ENCODE measurements at regions not wholly inside any gene's neighbourhood (a gene's known extent, or its start where the extent isn't known, plus 50 kb on each side); places are given as distances from the start of the nearest gene placed in this dataset.
"Not testable (repeated sequence)": the region's sequence is repeated elsewhere in the genome, so short reads cannot be mapped to it uniquely, and the experiment has no call there.

DNA sequence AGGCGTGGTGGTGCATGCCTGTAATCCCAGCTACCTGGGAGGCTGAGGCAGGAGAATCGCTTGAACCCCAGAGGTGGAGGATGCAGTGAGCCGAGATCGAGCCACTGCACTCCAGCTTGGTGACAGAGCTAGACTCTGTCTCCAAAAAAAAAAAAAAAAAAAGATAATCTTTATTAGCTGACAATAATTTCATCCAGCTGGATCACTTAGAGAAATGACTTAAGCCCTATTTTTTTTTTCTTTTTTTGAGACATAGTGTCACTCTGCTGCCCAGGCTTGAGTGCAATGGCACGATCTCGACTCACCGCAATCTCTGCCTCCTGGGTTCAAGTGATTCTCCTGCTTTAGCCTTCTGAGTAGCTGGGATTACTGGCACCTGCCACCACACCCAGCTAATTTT is 51.6 kb upstream of the MAP4K4 start:
- DNase-seq (ENCODE audit: low read depth) = not testable (repeated sequence)

DNA sequence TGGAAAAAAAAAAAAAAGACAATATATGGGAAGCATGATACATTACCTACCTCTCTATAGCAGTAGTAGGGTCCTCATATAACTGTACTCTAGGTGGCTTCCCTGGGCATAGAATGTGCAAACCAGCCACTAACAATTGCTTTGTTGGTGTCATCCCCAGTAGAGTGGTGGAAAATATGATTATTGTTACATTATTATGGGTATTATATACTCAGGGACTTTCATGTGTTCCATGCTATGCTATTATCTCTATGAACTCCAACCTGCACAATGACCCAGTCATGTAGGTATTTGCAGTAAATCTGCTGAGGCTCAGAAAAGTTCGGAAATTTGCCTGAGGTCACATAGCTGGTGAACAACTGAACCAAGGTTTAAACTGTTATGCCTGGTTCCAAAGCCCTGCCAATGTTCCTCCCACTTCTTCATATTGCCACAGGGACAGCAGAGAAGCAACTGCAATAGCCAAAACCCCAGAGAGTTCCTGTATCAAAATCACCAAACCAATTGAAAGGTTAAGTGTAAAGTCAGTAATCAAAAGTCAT is 52.6 kb upstream of the MAP4K4 start:
- no peak for DNase-seq (ENCODE audit: low read depth)

DNA sequence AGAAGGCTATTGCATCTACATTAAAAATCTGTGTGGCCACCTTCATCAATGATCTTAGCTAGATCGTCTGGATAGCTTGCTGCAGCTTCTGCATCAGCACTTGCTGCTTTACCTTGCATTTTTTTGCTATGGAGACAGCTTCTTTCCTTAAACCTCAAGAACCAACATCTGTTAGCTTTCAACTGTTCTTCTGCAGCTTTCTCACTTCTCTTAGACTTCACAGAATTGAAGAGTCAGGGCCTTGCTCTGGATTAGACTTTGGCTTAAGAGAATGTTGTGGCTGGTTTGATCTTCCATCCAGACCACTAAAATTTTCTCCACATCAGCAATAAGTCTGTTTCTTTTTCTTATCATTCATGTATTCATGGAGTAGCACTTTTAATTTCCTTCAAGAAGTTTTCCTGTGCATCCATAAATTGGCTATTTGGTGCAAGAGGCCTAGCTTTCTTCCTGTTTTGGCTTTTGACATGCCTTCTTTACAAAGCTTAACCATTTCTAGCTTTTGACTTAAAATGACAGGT is 54.4 kb upstream of the MAP4K4 start:
- no peak for DNase-seq (ENCODE audit: low read depth)

DNA sequence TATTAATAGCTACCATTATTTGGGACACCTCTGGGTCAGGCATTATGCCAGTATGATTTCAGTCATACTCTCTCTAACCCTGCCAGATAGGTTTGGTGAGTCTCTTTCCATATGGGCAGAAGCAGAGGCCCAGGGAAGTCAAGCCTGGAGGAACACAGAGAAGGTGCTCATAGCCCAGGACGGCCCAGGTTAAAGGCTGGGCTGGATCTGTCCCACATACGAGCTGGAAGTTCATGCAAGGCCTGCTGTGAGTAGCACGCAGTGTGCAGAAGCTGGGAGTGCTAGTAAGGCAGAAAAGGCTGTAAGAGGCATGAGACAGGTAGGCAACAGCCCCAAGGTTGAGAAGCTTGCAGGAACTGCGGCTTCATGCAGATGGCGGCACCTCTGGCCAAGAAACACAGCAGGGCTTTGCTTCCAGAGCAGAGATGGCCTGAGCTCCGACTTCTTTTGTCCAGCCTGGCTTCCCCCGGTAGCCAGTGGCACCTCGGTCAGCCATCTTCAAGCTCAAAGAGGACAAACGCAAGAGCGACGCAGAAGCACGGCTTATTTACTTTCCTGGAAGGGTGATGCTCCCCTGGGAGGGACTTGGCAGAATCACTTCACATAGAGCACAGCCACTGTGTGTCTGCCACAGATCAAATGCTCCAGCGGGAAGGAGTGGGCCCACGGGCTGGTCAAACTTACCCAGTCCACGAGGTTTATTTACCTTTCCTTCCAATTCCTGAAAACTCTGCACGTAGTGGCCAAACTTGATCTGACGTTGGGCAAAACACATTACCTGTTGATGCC is 58.5 kb upstream of the MAP4K4 start:
- DNase-seq (ENCODE audit: low read depth) = no peak

DNA sequence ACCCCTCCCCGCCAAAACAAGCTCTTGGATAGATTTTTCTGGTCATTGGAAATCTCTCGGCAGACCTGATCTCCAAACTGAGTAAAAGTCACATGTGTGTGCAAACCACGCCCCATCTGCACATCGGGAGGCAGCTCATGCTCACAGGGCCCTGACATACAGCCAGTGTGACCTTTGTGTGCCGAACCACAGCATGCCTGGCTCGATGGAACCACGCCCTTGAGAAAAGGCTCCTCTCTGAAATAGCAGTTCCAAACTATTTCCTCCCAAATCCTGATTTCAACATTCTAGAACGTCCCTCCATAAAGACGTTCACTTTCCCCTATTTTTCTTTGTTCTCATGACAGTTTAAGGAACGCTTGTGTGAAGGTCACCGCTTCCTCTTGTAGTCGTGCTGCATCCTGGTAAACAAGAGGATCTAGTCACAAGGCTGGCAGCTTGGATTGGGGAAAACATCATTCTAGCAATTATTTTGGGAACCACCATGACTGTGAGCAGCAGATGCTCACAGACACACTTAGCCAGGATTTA is 59.3 kb upstream of the MAP4K4 start:
- no peak for DNase-seq (ENCODE audit: low read depth)

DNA sequence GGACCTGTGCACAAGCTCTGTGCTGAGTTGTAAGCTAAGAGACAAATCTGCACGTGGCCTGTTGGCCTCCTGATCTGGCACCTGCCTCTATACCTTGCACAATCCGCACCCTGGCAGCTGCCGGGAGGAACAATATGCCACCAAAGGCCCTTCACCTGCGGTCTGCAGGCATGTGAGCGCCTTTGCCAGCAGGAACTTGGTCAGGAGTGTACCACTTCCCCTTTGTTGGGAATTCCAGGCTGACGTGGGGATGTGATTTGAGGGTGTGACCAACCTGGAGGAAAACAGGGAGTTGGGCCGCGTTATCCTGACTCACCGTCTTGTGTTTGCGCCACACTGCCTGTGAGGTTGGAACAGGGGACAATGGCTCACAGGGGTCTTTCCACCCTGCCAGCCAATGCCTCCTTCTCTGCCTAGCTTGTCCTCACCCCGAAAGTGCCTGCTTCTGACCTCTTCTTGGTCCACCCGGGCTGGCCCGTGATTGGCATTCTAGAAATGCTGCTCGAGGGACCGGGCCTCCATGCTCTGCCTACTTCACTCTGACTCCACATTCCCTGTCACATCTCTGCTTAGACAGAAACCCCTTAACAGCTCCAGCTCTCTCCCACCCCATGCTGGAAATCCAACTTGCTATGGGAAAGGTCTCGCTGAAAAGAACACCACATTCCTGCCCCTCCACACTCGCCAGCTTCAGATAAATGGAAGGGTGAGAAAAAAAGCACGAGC is 67.1 kb upstream of the MAP4K4 start:
- DNase-seq (ENCODE audit: low read depth) = no peak

DNA sequence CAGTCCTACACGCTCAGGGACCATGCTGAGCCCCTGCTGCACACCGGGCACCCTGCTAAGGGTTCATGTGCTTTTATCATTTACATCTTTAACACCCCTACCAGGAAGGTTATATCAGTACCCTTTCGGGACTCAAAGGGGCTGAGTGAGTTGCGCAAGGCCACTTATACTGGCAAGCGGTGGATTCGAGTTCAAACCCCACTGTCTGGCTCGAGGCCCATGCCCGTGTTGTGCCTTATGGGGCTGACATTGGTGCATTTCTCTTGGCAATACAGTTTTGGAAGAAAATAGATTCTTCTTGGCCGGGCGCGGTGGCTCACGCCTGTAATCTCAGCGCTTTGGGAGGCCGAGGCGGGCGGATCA is 69.5 kb upstream of the MAP4K4 start:
- DNase-seq (ENCODE audit: low read depth) = no peak

DNA sequence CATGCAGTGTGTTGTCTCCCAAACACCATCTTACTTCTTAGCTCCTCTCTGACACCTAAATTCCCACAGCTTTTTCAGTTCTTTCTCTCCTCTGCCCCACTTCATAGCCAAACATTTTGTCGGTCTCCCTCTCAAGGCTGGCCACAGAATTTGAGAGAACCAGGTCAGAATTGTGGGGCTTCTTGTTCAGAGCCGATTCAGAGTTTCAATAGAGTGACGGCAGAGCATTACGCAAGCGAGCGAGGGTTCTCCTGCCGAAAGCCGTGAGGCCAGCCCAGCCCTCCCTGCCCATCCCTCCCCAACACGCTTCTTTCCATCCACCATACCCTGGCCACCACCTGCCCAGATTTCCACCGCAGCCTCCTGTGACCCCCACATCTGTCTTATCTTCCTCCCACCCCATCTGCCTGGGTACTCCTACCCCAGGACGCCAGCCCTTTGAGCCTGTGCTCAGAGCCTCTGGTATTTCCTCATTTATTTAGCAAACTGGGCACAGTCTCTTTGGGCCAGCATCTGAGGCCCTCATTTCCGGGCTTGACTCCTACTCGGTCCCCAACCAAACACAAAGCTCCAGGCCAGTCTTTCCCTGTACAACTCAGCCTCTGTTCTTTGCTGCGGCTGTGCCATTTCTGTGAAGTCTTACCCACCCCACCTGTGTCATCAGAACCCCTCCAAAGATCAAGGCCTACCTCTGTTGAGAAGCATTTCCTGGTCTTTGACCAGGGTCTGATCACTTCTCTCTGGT is 70.0 kb upstream of the MAP4K4 start:
- DNase-seq (ENCODE audit: low read depth) = no peak

DNA sequence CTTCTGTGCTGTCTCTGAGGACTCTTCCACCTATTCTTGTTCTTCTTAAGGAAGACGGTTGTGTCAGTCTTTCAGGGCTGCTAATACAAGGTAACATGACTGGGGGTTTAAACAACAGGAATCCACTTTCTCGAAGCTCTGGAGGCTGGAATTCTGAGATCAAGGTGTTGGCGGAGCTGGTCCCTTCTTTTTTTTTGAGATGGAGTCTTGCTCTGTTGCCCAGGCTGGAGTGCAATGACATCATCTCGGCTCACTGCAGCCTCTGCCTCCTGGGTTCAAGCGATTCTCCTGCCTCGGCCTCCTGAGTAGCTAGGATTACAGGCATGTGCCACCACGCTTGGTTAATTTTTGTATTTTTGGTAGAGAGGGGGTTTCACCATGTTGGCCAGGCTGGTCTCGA is 71.7 kb upstream of the MAP4K4 start:
- not testable (repeated sequence) for DNase-seq (ENCODE audit: low read depth)

DNA sequence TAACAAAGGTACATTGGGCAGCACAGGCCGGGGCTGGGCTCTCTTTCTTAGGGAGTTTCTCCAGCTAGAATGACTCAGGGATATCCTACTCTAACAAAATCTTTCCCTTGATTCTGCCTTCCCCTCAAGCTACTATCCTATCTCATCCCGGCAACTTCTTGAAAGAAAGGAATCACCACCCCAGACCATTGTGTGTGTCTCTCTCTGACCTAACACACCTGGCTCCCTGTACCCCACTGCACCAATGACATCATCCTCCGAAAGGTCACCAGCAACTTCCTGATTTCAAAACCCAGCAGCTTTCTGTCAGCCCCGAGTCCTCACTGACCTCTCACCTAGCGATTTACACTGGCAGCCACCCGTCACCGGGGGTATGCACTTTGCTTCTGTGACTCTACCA is 72.1 kb upstream of the MAP4K4 start:
- no peak for DNase-seq (ENCODE audit: low read depth)

DNA sequence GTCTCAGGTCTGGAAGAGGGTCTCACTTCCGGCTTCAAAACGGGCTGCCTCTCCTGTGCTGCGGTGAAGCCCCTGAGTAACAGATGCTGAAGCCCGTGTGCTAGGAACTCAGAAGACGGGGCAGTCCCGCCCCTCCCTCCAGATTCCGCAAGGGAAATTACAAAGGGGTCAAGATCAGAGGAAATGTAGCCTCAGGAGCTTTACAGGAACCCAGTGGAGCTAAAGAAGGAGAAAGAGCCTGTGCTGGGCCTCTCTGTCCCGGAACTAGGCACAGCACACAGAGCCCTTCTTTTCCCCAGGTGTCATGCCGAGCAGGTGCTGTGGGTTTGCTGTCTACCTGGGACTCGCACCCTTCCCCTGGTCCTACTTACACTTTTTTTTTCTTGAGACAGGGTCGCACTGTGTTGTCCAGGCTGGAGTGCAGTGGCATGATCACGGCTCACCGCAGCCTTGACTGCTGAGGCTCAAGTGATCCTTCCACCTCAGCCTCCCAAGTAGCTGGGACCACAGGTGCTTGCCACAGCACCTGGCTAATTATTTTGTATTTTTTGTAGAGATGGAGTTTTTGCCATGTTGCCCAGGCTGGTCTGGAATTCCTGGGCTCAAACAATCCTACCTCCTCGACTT is 72.7 kb upstream of the MAP4K4 start:
- no peak for DNase-seq (ENCODE audit: low read depth)

DNA sequence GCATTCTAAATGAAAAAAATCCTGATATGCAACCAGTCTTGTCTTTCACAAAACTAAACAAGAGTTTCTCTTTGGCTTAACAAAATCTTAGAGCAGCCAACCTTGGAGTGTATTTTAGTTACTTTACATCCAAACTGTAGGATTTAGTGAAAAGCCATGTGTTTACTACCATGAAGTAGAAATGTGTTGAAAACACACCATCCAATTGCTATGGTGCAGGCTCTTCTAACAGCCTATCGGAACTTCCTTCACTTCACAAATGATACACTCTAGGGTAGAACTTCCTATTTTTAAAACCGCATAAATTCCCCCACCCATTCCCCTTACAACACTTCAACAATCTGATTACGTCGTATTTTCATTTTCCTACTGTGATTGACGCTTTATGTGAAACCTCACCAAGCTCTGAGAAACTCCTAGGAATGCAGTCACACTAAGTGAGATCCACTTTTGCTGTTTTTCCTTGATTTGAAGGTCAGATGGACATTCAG is 74.4 kb upstream of the MAP4K4 start:
- DNase-seq (ENCODE audit: low read depth) = no peak

DNA sequence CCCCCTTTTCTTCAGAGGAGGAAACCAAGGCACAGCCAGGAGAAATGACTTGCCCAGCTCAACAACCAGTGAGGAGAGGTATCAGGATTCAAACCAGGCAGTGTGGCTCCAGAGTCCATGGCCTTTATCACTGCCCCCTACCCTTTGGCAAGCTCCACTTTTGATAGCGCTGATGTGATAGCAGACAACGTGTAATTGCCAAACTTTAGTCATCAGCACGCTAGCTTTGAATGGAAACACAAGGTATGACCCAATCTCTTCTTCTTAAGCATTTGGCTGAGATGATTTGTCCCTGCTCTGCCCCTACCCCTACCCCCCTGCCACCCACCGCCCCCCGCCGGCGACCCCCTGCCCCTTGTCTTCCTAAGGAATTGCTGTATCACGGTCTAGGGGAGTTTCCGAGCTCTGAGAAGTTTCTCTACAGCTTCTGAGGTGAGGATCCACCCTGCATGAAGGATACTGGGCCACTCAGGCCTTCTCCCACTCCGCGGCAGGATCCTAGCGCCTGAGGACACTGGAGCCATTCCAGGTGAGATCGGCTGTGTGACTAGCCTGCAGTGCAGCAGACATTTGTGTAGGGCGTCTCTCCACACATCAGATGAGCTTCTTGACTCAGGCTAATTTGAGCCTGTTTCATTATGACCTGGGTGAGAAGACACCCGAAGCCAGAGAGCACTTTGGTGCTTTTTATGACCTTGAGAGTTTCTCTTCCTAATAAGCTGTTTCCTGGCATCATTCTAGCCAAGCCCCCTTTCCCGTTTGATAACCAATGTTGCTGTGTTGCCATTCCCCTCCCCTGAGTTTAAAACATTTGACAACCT is 75.1 kb upstream of the MAP4K4 start:
- DNase-seq (ENCODE audit: low read depth) = no peak

DNA sequence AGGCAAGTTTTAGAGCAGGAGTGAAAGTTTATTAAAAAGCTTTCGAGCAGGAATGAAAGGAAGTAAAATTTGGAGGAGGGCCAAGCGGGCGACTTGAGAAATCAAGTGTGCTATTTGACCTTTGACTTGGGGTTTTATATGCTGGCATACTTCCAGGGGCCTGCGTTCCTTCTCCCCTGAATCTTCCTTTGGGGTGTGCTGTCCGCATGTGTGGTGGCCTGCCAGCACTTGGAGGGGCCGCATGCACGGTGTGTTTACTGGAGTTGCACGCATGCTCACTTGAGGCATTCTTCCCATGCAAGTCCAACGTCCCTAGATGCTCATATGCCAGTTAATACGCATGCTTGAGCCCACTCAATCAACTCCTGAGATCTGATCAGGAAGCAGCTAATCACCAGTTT is 78.3 kb upstream of the MAP4K4 start:
- DNase-seq (ENCODE audit: low read depth) = peak; percentile 21

DNA sequence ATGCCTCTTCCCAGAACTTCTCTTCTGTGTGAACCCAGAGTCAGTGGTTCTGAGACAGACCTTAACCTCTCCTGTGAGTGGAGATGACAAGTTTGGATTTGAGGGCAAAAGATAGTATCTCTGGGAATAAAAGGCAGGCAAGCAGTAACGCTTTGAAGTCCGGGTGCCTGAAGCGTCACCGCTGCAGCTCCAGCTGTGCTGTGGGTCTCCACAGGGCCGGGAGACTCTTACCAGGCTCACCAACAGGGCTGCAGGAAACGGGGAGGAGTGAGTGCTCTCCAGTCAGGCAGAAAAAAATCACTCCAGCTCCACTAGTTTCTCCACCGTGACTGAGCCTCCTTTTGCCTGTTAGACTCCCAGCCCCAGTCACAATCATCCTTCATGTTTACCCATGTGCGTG is 79.7 kb upstream of the MAP4K4 start:
- DNase-seq (ENCODE audit: low read depth) = no peak

DNA sequence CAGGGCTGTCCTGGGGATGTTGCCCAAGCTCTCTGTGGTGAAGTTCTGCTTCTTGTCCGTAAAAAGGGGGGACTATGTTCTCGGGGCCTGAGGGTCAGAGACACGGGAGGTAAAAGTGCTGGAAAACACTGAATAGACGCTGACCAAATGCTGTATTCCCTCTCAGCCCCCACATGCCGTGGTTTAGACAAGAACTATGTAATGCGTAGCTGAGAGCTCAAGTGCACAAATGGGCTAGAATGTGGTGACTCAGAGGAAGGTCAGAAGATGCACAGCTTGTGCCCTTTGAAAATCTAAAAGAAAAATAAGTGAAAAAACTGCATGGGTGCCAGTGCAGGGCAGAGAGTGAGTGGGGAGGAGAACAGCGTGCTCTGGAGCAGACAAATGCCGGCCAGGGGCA is 80.3 kb upstream of the MAP4K4 start:
- DNase-seq (ENCODE audit: low read depth) = peak; percentile 92

DNA sequence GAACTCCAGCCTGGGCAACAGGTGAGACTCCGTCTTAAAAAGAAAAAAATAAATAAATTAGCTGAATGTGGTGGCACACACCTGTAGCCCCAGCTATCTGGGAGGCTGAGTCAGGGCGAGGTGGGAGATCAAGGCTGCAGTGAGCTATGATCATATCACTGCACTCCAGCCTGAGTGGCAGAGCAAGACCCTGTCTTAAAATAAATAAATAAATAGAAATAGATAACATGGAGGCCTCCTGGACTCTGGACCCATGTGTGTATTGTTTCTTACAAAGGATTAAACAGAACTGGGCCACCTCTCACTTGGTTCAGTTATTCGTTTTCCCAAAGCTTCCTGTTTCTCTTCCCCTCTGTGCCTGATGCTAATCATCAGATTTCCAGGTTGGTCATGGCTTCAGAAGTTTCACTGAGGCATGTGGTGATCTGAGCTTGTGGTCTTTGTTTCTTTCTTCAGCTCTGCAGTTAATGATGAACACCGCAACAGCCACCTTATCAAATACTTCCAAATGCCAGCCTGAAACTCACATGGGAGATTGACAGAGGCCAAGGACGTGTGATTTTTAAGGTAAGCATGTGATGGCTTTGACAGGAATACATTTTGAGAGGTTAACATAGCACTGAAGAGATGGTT is 83.3 kb upstream of the MAP4K4 start:
- DNase-seq (ENCODE audit: low read depth) = no peak

DNA sequence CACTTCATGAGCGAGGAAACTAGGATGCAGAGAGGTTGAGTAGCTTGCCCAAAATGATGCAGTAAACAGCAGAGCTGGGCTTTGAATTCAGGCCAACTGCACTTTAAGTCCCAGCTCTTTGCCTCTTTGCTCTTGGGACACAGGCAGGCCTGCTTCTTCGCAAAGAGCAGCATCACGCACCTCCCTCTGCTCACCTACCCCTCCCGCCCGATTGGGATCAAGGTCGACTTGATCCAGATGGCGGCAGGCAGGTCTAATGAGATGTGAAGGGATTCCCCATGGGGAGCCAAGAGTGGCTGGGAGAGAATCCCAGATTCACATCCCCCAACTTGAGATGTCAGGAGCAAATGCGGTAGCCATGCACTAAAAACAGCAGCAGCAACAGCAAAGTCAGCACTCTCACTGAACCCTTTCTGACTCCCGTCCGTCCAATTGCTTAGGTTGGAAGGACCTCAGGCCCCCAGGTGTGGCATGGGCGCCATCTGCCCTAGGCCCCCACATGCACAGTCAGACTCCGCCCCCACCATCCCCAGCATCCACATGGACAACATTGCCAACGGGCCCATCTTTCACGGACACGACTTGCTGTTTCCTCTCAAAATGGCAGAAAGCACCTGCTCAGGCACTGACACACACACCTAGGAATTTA is 84.3 kb upstream of the MAP4K4 start:
- no peak for DNase-seq (ENCODE audit: low read depth)

DNA sequence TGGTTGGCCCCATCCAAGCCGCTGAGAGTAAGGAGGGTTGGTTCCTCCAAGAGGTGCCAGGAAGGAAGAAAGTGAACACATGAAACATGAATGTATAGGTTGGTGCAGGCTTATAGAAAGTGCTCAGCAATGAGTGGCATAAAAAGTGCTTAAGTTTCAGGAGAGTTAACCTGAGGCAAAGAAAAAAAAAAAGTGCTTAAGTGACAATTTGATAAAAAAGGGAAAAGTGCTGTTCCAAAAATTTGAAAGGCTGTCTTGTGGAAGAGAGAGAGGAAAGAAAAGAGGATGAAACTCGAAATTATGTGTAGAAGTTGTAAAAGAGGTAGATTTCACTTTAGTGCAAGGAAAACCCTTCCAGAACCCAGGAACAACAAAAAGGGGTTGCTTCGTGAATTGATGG is 85.5 kb upstream of the MAP4K4 start:
- DNase-seq (ENCODE audit: low read depth) = no peak
